ENCODE measurements at regions not wholly inside any gene's neighbourhood (a gene's known extent, or its start where the extent isn't known, plus 50 kb on each side); places are given as distances from the start of the nearest gene placed in this dataset.

DNA sequence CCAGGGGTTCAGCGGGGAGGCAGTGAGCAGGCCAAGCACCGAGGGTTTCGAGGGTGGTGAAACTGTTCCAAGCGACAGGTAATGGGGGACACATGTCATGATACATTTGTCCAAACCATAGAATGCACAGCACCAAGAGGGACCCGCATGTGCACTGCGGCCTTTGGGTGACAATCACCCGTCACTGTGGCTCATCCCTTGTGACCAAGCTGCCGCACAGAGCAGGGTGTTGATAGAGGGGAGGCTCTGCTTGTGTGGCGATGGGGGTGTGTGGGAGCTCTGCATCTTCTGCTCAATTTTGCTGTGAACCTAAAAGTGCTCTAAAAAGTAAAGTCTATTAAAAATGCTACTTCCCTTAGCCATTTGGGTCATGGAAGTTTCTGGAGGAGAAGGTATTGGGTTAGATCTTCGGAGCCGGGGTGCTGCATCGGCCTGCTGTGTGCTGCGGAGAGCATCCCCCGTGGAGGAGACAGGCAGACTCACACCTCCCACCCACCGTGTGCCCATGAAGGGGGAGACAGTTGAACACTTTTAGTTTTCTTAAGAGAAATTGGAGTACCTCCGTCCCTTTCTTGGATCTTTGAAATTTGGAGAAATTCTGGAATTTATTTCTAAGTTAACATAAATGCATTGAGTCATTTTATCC, 280.4 kb upstream of the IRX2 start:
- no peak for DNase-seq

- no peak for DNase-seq
Measured at GRCh38 chr5:3030511-3031165, 279.2 kb upstream of the IRX2 start.

GRCh38 chr5:3029396-3029795, 277.9 kb upstream of the IRX2 start:
- DNase-seq = no peak

GRCh38 chr5:3027866-3028635, 276.6 kb upstream of the IRX2 start:
- no peak for DNase-seq

GRCh38 chr5:3027185-3027865, 275.8 kb upstream of the IRX2 start:
- DNase-seq = no peak

DNA sequence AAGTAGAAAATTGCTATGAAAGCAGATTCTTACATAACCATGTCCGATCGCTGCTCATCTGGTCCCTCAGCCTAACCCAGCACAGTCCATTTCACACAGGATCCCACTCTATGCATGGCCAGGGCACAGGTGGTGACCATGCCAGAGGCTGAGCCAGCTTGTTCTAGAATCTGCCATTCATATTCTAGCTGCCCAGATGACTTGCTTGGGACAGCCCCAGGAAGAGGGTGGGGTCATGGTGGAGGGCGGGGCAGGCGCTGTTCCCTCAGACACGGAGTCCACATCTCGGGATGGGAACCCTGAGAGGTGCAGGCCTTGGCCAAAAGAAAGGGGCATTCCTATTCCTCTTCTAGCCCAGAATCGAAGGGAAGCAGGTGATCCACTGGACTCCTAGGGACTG, 275.2 kb upstream of the IRX2 start:
- no peak for DNase-seq

GRCh38 chr5:3026099-3026498, 274.6 kb upstream of the IRX2 start:
- no peak for DNase-seq

DNA sequence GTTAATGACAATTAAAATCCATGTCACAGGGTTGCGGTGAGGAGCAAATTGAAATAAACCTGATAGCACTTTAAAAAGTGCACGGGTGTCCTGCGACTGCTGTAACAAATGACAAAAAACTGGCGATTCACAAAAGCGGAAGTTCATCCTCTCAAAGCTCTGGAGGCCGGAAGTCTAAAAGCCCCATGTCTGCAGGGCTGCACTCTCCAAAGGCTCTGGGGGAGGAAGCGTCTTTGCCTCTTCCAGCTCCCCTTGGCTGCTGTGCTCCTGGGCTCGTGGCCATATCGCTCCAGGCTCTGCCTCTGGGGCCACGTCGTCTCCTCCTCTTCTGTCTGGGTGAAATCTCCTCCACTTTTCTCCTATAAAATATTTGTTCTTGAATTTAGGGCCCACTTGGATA, 273.9 kb upstream of the IRX2 start:
- no peak for DNase-seq

GRCh38 chr5:3024976-3025375, 273.5 kb upstream of the IRX2 start:
- no peak for DNase-seq

- no peak for DNase-seq
Measured at GRCh38 chr5:3024554-3024953, 273.1 kb upstream of the IRX2 start.

DNA sequence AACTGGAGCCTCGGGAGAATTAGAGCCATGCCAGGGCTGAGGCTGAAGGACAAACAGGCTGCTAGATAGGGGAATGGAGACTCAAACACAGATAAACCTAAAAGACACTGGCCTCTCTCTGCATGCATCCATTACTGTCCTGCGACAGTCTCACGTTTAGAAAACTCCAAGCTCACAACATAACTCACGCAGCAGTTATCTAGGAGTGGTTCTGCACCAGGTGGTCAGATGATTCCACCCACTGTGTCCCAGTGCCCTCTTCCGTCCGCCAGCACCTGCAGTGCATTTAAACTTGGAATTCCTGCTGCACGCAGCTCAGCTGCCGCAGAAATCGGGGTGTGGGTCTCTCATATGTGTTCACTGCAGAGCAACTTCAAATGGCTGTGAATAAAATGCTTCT, 272.6 kb upstream of the IRX2 start:
- no peak for DNase-seq

DNA sequence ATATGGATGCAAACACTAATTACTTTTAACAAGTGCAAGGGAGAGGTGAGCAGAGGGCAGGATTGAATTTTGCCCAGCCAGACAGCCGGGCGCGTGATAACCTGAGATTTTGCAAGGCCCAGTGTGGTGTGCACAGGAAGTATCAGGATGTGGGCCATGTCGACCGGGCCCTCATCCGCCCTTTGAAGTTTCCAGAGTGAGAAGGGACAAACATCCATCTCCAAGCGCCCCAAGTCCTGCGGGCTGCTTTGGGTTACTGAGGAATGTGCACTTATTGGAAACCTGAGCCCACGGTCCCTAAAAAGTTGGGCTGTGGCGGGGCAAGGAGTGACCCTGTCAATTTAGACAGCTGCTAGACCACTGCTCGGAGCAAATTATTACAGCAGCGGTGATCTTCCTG, 272.2 kb upstream of the IRX2 start:
- DNase-seq = no peak

DNA sequence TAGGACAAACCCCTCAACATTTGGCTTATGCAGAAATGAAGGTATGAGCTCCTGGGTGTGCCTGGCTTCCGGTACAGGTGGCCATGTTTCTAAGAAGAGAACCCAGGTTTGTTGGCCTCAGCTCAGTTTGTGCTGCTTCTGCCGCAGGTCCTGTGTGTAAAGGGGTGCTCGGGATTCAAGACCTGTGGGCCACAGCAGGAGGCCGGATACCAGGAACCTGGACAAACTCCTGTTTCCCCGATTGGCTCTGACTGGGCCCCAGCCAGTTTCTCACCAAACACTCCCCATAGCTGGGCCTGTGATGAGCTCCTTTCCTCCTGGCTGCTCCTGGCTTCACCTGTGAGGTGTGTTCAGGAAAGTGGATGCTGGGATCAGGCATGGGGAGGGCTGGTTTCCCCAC, 271.2 kb upstream of the IRX2 start:
- DNase-seq = no peak

GRCh38 chr5:3020426-3020825, 268.9 kb upstream of the IRX2 start:
- no peak for DNase-seq

DNA sequence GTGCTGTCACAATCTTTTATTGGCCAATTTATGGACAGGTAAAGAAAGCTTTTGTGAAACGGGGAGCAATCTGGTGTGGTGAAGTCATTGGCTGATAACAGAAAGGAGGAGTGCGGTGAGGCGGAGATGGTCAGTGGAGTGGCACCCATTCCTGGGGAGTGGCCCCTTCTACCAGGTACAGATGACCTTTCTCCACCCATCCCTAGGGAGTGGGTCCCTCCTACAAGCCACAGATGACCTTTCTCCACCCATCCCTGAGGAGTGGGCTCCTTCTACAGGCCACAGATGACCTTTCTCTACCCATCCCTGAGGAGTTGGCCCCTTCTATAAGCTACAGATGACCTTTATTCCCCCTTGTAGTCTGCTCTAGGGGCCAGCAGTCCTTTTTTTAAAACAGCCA, 267.6 kb upstream of the IRX2 start:
- DNase-seq = no peak

GRCh38 chr5:3011764-3012017, 260.2 kb upstream of the IRX2 start:
- DNase-seq = no peak

- DNase-seq = no peak
Measured at GRCh38 chr5:3010953-3011763, 259.7 kb upstream of the IRX2 start.

DNA sequence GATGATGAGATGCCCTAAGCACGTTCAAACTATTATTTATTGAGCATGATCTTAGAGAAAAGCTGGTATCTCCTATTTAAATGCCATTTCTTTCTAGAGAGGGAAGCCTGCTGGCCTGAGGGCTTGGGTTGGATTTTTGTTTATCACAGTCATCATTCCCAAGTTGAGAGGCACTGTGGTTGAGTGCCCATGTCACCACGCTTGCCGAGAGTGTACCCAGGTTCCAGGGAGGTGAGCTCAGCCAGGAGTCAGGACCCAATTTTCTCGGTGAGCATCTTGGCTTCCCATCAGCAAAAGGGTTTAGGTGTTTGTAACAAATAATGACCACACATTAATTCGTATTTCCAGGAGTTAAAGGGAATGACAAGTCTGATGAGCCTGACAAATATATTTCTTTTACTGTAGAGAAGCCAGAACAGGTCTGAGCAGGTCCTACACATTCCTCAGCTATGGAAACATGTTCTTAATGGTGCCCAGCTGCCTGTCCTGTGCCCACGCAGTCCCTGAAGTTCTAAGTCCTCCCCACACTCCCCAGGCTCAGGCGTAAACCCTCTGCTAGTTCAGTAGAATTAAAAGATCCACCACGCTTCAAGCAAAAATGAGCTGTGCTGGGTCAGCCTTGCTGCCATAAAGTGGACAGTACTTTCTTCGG, 258.9 kb upstream of the IRX2 start:
- DNase-seq = no peak

- no peak for DNase-seq
Measured at GRCh38 chr5:3009605-3010004, 258.1 kb upstream of the IRX2 start.

- DNase-seq = no peak
Measured at GRCh38 chr5:3007577-3007976, 256.1 kb upstream of the IRX2 start.

DNA sequence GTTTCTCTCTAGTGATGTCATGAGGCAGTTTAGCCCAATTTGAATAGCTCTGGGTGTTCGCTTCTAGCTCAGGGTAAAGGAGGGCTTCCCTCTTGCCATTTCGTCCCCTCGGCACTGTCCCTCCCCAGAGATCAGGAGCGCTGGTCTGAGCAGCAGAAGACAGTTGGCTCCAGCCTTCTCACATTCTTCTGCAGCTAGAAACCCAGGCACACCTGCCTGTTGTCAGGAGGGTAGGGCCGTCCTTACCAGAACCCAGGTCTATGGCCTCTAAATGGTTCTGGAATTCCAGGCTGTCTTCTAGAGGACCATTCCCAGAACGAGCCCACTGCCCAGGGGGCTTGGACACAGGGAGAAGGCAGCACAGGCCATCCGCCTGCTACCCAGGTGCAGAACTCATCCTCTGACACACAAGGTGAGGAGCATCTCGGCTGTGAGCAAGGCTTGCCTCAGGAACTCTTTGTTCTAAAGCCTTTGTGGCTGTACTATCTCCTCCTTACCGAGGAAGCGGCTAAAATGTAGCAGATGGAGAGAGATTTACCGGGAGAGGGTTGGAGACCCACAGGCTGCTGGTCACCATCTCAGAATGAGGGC, 255.6 kb upstream of the IRX2 start:
- DNase-seq = no peak

DNA sequence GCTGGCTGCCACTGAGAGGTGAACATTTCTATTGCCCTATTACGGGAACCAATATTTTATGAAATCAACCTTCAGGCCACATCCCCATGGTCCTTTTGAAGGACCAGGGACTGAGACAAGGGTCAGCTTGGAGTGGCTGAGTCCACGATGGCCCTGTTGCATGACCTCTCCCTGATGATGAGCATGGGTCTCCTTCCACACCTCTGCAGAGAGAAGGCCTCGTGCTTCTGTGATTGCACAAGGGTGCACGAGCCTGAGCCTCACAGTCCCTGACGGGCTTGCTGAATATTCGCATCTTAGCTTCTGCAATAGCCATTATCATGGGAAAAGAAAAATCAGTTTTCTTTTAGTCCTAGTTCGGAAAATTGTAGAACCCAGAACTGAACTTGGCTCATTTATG, 255.0 kb upstream of the IRX2 start:
- DNase-seq = no peak

Data from NCI-H1105 (cell line).